Activated CD4-positive, alpha-beta T cell treated with anti-CD3 and anti-CD28 coated beads for 36 hours (primary cell): ENCODE measurements at regions not wholly inside any gene's neighbourhood (a gene's known extent, or its start where the extent isn't known, plus 50 kb on each side); places are given as distances from the start of the nearest gene placed in this dataset.

Experiments
- ATAC-seq: fragments of 200-7000 bp; cut with Tn5 transposase; one replicate; pipeline ENCODE4 v1.10.0; 2021; ENCODE audit warnings: mild to moderate bottlenecking, moderate library complexity
- CTCF ChIA-PET: fragments of 350-600 bp; sonication (Branson Sonifier 250); formaldehyde crosslinking; loops from one replicate; lab custom pipeline; 2021; ENCODE audit warnings: antibody characterized with exemption; lab: Charles Lee
- POLR2A ChIA-PET: fragments of 350-600 bp; sonication (Branson Sonifier 250); formaldehyde crosslinking; loops from one replicate; lab custom pipeline; 2021; ENCODE audit warnings: antibody characterized with exemption, inconsistent platforms; lab: Charles Lee
- DNase-seq: peaks from one replicate; pipeline ENCODE4 v3.0.0-alpha.2; 2020
- H3K27ac Mint-ChIP-seq: one replicate; pipeline ENCODE4 v1.8.0; 2021; ENCODE audit warnings: mixed read lengths
- H3K27me3 Mint-ChIP-seq: one replicate; pipeline ENCODE4 v1.8.0; 2021; ENCODE audit warnings: mixed read lengths
- H3K36me3 Mint-ChIP-seq: one replicate; pipeline ENCODE4 v1.8.0; 2021; ENCODE audit warnings: low read depth, mixed read lengths
- H3K4me1 Mint-ChIP-seq: one replicate; pipeline ENCODE4 v1.8.0; 2021; ENCODE audit warnings: mixed read lengths
- H3K4me3 Mint-ChIP-seq: one replicate; pipeline ENCODE4 v1.8.0; 2021; ENCODE audit warnings: mild to moderate bottlenecking, moderate library complexity, mixed read lengths
- H3K9me3 Mint-ChIP-seq: one replicate; pipeline ENCODE4 v1.8.0; 2021; ENCODE audit warnings: low read depth, mixed read lengths
- intact Hi-C, 2 experiments: fragments of 100-400 bp; cut with DNase I in 1 of 2; cut with micrococcal nuclease in 1 of 2; formaldehyde crosslinking; loops; one replicate each; pipeline versions ENCODE4 v1.14.2 to v1.15.1; 2022 to 2024; cut with DNase I, micrococcal nuclease

DNA sequence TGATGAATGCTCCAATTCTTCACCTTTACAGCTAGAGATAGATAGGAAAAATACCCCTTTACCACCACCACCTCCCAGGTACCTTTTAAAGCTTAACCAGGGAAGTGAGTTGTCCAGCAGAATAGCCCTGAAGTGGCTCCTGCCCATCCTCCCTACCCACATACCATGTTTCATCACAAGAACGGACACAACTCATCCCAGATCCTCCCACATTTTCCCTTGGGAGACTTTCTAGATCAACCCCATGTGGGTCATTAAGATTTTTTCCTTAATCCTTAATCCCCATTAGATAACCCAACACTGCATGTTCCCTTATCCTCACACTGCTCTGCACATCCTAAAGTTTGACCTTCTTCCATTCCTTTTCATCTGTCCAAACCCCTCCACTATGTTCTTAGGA, 69.3 kb downstream of the CHST2 start:
- intact Hi-C loops = no loop called here
- Mint-ChIP-seq H3K27ac (no peak overlapping the region), H3K4me1 (peaks cover 35% of the 10 kb centered on the region), H3K27me3 (no peaks in the 10 kb centered on the region), H3K4me3 (no peak overlapping the region), H3K36me3 (no peaks in the 10 kb centered on the region), H3K9me3 (peaks cover 9% of the 10 kb centered on the region)
- ChIA-PET POLR2A (interaction anchor here (0.6 kb wide), 1 partner anchor 252 kb away, joined by 3 read pairs; no protein-coding TSS in a partner anchor), CTCF (no interaction called here)
- DNase-seq (no peak), ATAC-seq (no peak)

- peaks cover 28% of the 10 kb centered on the region for H3K4me1 Mint-ChIP-seq
- intact Hi-C loops = no loop called here
- H3K27me3 Mint-ChIP-seq = no peaks in the 10 kb centered on the region
- ATAC-seq (no peak), DNase-seq (no peak)
- ChIA-PET POLR2A (no interaction called here), CTCF (interaction anchor here (0.7 kb wide), 1 partner anchor 152 kb away, joined by 4 read pairs; no protein-coding TSS in a partner anchor)
- H3K4me3 Mint-ChIP-seq = no peak overlapping the region
- H3K27ac Mint-ChIP-seq = no peak overlapping the region
- H3K9me3 Mint-ChIP-seq = peaks cover 9% of the 10 kb centered on the region
- H3K36me3 Mint-ChIP-seq = no peaks in the 10 kb centered on the region
These were observed 70.5 kb downstream of the CHST2 start for GRCh38 chr3:143190101-143190500.

DNA sequence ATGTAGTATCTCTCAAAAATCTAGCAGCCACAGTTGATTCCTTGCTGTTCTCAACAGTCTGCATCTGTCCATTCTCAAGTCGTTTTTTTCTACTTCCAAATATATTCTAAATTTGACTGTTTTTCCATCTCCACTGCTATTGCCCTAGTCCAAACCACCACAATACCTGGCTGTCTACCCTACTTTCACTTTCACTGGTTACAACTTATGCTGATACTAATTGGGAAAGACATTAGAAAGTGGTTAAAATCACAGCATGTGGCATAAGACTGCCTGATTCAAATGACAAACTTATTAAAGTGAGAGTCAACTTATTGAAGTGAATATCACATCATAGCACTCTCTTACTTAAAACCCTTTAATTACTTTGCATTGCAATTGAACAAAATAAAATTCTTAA, 72.6 kb downstream of the CHST2 start:
- Mint-ChIP-seq H3K27ac (peak overlapping the region; percentile 7), H3K4me1 (peaks cover 28% of the 10 kb centered on the region), H3K4me3 (no peak overlapping the region), H3K9me3 (peaks cover 9% of the 10 kb centered on the region), H3K36me3 (no peaks in the 10 kb centered on the region), H3K27me3 (no peaks in the 10 kb centered on the region)
- intact Hi-C loops = no loop called here
- ATAC-seq (peak; percentile 53), DNase-seq (no peak)
- ChIA-PET CTCF (interaction anchor here (0.6 kb wide), 1 partner anchor 22 kb away, joined by 3 read pairs; no protein-coding TSS in a partner anchor), POLR2A (no interaction called here)

GRCh38 chr3:143200001-143200924, 80.7 kb downstream of the CHST2 start:
- CTCF ChIA-PET = interaction anchor here (1.8 kb wide), 1 partner anchor 15 kb away, joined by 4 read pairs; no protein-coding TSS in a partner anchor
- no peak overlapping the region for H3K4me3 Mint-ChIP-seq
- H3K4me1 Mint-ChIP-seq = no peaks in the 10 kb centered on the region
- POLR2A ChIA-PET = no interaction called here
- no peak overlapping the region for H3K27ac Mint-ChIP-seq
- peaks cover 6% of the 10 kb centered on the region for H3K9me3 Mint-ChIP-seq
- H3K36me3 Mint-ChIP-seq = no peaks in the 10 kb centered on the region
- intact Hi-C loops = no loop called here
- H3K27me3 Mint-ChIP-seq = no peaks in the 10 kb centered on the region
- ATAC-seq (no peak), DNase-seq (no peak)

- Mint-ChIP-seq H3K36me3 (no peaks in the 10 kb centered on the region), H3K27ac (no peak overlapping the region), H3K9me3 (peaks cover 12% of the 10 kb centered on the region), H3K4me1 (no peaks in the 10 kb centered on the region), H3K4me3 (no peak overlapping the region), H3K27me3 (no peaks in the 10 kb centered on the region)
- ChIA-PET POLR2A (no interaction called here), CTCF (interaction anchor here (0.6 to 1.8 kb wide), 2 partner anchors 15 to 80 kb away, joined by 4 to 5 read pairs; no protein-coding TSS in a partner anchor)
- no peak for ATAC-seq
- intact Hi-C loops = no loop called here
- no peak for DNase-seq
These were observed 81.5 kb downstream of the CHST2 start for GRCh38 chr3:143201045-143201444.

GRCh38 chr3:143201870-143202752, 82.5 kb downstream of the CHST2 start:
- intact Hi-C loops = no loop called here
- H3K4me1 Mint-ChIP-seq = no peaks in the 10 kb centered on the region
- CTCF ChIA-PET = interaction anchor here (0.6 to 1.8 kb wide), 4 partner anchors 14 to 228 kb away, joined by 3 to 5 read pairs (median 4); no protein-coding TSS in a partner anchor
- H3K27me3 Mint-ChIP-seq = no peaks in the 10 kb centered on the region
- H3K4me3 Mint-ChIP-seq = no peak overlapping the region
- peaks cover 12% of the 10 kb centered on the region for H3K9me3 Mint-ChIP-seq
- POLR2A ChIA-PET = no interaction called here
- H3K27ac Mint-ChIP-seq = no peak overlapping the region
- no peak for ATAC-seq
- H3K36me3 Mint-ChIP-seq = no peaks in the 10 kb centered on the region
- no peak for DNase-seq

DNA sequence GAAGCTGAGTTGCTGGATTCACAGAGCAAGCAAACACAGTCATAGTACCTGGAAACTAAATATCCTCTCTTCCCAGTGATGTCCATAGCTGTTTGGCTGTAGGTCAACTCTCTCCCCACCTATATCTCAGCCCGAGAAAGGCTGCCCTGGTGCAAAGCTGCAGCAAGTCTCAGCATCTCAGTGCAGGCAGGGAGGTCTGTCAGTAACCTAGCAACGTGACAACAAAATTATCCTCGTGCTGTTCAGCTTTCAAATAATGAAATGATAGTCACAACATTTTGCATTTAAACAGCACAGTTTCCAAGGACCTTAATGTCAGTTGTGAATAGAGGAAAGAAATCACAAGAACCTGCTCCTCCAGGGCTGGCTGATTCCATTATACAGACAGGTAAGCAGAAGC, 83.6 kb downstream of the CHST2 start:
- ChIA-PET POLR2A (no interaction called here), CTCF (interaction anchor here (0.6 kb wide), 1 partner anchor 87 kb away, joined by 5 read pairs; no protein-coding TSS in a partner anchor)
- no peaks in the 10 kb centered on the region for H3K27me3 Mint-ChIP-seq

GRCh38 chr3:143203848-143204247, 84.3 kb downstream of the CHST2 start:
- H3K4me3 Mint-ChIP-seq = no peak overlapping the region
- no peak overlapping the region for H3K27ac Mint-ChIP-seq
- H3K4me1 Mint-ChIP-seq = no peaks in the 10 kb centered on the region
- no peaks in the 10 kb centered on the region for H3K27me3 Mint-ChIP-seq
- ChIA-PET POLR2A (no interaction called here), CTCF (interaction anchor here (0.6 kb wide), 1 partner anchor 695 kb away, joined by 3 read pairs; no protein-coding TSS in a partner anchor)
- no peak for DNase-seq
- H3K9me3 Mint-ChIP-seq = peaks cover 9% of the 10 kb centered on the region
- no peak for ATAC-seq
- intact Hi-C loops = no loop called here
- no peaks in the 10 kb centered on the region for H3K36me3 Mint-ChIP-seq

More for the DNA sequence above, 83.6 kb downstream of the CHST2 start:
- H3K36me3 Mint-ChIP-seq = no peaks in the 10 kb centered on the region
- DNase-seq (no peak), ATAC-seq (no peak)
- no peak overlapping the region for H3K4me3 Mint-ChIP-seq
- no peak overlapping the region for H3K27ac Mint-ChIP-seq
- no peaks in the 10 kb centered on the region for H3K4me1 Mint-ChIP-seq
- peaks cover 9% of the 10 kb centered on the region for H3K9me3 Mint-ChIP-seq
- intact Hi-C loops = no loop called here

- Mint-ChIP-seq H3K4me1 (peaks cover 4% of the 10 kb centered on the region), H3K27me3 (no peaks in the 10 kb centered on the region), H3K27ac (no peak overlapping the region), H3K4me3 (no peak overlapping the region), H3K36me3 (no peaks in the 10 kb centered on the region), H3K9me3 (peaks cover 9% of the 10 kb centered on the region)
- no peak for ATAC-seq
- ChIA-PET POLR2A (no interaction called here), CTCF (interaction anchor here (1.8 kb wide), 1 partner anchor 9 kb away, joined by 6 read pairs; no protein-coding TSS in a partner anchor)
- DNase-seq = no peak
- intact Hi-C loops = no loop called here
These were observed 87.4 kb downstream of the CHST2 start for GRCh38 chr3:143206955-143207337.

DNA sequence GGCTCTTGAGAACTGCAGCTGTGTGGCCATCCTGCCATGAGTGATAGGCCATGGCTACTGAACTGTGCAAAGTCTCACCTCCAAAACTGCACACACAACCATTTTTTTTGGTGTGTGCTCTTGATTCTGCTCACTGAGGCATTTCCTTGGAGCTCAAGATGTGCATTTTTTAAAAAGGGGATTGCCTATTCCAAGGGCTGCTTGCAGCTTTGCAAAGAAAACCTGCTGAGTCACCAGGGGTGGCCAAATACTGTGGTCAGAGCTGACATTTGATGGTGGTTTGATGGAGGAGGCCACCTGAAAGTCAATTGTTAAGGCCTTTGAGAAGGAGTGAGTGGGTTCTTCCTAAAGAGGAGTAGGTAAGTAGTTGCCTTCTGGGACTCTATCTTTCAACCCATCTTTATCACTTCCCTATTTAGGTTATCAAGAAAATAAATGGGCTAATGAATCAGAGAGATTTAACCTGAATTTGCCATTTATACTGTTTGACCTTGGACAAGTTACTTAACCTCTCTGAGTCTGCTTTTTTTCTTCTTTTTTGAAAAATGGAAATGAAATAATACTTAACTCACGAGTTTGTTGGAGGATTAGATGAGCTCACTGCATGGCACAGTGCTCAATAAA, 87.9 kb downstream of the CHST2 start:
- intact Hi-C loops = no loop called here
- CTCF ChIA-PET = interaction anchor here (1.8 kb wide), 1 partner anchor 10 kb away, joined by 6 read pairs; no protein-coding TSS in a partner anchor
- no peak for ATAC-seq
- DNase-seq = peak; percentile 24
- H3K4me1 Mint-ChIP-seq = peaks cover 4% of the 10 kb centered on the region
- H3K36me3 Mint-ChIP-seq = no peaks in the 10 kb centered on the region
- H3K27me3 Mint-ChIP-seq = no peaks in the 10 kb centered on the region
- no peak overlapping the region for H3K27ac Mint-ChIP-seq
- peaks cover 9% of the 10 kb centered on the region for H3K9me3 Mint-ChIP-seq
- POLR2A ChIA-PET = interaction anchor here (0.6 kb wide), 1 partner anchor 180 kb away, joined by 4 read pairs; no protein-coding TSS in a partner anchor
- no peak overlapping the region for H3K4me3 Mint-ChIP-seq
